Epithelial cell of prostate (primary cell): ENCODE measurements at regions not wholly inside any gene's neighbourhood (a gene's known extent, or its start where the extent isn't known, plus 50 kb on each side); places are given as distances from the start of the nearest gene placed in this dataset.
"Not testable (repeated sequence)": the region's sequence is repeated elsewhere in the genome, so short reads cannot be mapped to it uniquely, and the experiment has no call there.

ENCODE experiments used
- DNase-seq: peaks from one replicate; pipeline ENCODE4 v3.0.0-alpha.2; 2011; ENCODE audit warnings: low read depth, low spot score
- H3K27ac ChIP-seq: fragments of 450-650 bp; 2 replicates; pipeline ENCODE4 v1.5.1; 2017; ENCODE audit warnings: mild to moderate bottlenecking

- no peak for DNase-seq
Measured at GRCh38 chr14:42527141-42527540, 920.5 kb downstream of the LRFN5 start.

GRCh38 chr14:42523666-42524065 lies 917.0 kb downstream of the LRFN5 start:
- H3K27ac ChIP-seq: no peak overlapping the region
- no peak for DNase-seq

More at GRCh38 chr14:42527141-42527540, 920.5 kb downstream of the LRFN5 start:
- no peak overlapping the region for H3K27ac ChIP-seq

GRCh38 chr14:42517806-42518500 lies 911.3 kb downstream of the LRFN5 start:
- H3K27ac ChIP-seq: no peak overlapping the region
- DNase-seq: no peak

GRCh38 chr14:42513837-42514236 lies 907.2 kb downstream of the LRFN5 start:
- H3K27ac ChIP-seq: no peak overlapping the region
- DNase-seq: no peak

GRCh38 chr14:42510071-42510470 lies 903.4 kb downstream of the LRFN5 start:
- H3K27ac ChIP-seq: no peak overlapping the region
- no peak for DNase-seq

- no peak overlapping the region for H3K27ac ChIP-seq
- no peak for DNase-seq
Measured at GRCh38 chr14:42508209-42508946, 901.7 kb downstream of the LRFN5 start.

GRCh38 chr14:42504433-42504832 lies 897.8 kb downstream of the LRFN5 start:
- DNase-seq: no peak
- H3K27ac ChIP-seq: no peak overlapping the region

GRCh38 chr14:42499137-42499536 lies 892.5 kb downstream of the LRFN5 start:
- no peak for DNase-seq
- no peak overlapping the region for H3K27ac ChIP-seq

GRCh38 chr14:42490536-42490935 lies 883.9 kb downstream of the LRFN5 start:
- H3K27ac ChIP-seq: no peak overlapping the region
- DNase-seq: no peak

GRCh38 chr14:42488965-42489364 lies 882.3 kb downstream of the LRFN5 start:
- DNase-seq: no peak
- H3K27ac ChIP-seq: no peak overlapping the region

GRCh38 chr14:42482345-42482971 lies 875.8 kb downstream of the LRFN5 start:
- H3K27ac ChIP-seq, DNase-seq: not testable (repeated sequence)

- DNase-seq, H3K27ac ChIP-seq: not testable (repeated sequence)
Measured at GRCh38 chr14:42481714-42482113, 875.0 kb downstream of the LRFN5 start.

GRCh38 chr14:42480255-42480654 lies 873.6 kb downstream of the LRFN5 start:
- DNase-seq: no peak

GRCh38 chr14:42475289-42475688 lies 868.6 kb downstream of the LRFN5 start:
- H3K27ac ChIP-seq: no peak overlapping the region
- DNase-seq: no peak

More at GRCh38 chr14:42480255-42480654, 873.6 kb downstream of the LRFN5 start:
- no peak overlapping the region for H3K27ac ChIP-seq

GRCh38 chr14:42470427-42470719 lies 863.7 kb downstream of the LRFN5 start:
- H3K27ac ChIP-seq: no peak overlapping the region
- DNase-seq: no peak

- no peak for DNase-seq
- H3K27ac ChIP-seq: no peak overlapping the region
Measured at GRCh38 chr14:42469637-42470426, 863.2 kb downstream of the LRFN5 start.

GRCh38 chr14:42460673-42461072 lies 854.0 kb downstream of the LRFN5 start:
- H3K27ac ChIP-seq: no peak overlapping the region
- DNase-seq: no peak

- H3K27ac ChIP-seq: no peak overlapping the region
- DNase-seq: no peak
Measured at GRCh38 chr14:42459171-42459685, 852.6 kb downstream of the LRFN5 start.

GRCh38 chr14:42441615-42442014 lies 834.9 kb downstream of the LRFN5 start:
- H3K27ac ChIP-seq: no peak overlapping the region
- no peak for DNase-seq

GRCh38 chr14:42437809-42438208 lies 831.1 kb downstream of the LRFN5 start:
- no peak overlapping the region for H3K27ac ChIP-seq
- no peak for DNase-seq
